ENCODE measurements at regions not wholly inside any gene's neighbourhood (a gene's known extent, or its start where the extent isn't known, plus 50 kb on each side); places are given as distances from the start of the nearest gene placed in this dataset.

DNA sequence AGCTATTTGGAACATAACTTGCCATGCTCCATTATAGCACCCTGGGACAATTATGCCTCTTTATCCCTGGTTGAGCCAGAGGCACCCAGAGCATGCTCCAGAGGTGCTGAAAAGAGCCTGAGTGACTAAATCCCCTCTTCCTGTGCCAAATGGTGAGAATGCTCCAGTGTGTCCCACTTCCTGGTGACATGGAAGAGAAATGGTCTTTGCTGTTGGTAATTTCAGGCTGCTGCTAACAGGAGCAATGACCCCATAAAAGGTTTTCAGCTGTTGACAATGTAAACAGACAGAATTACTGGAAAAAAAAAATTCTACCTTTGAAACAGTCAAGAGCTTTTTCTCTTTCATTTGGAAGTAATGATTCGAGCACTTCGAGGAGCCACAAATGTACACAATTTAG is 341.8 kb downstream of the FGF9 start:
- WGBS (ENCODE audit: insufficient coverage) = no CpG with 5 or more reads among the region's 2 CpGs

DNA sequence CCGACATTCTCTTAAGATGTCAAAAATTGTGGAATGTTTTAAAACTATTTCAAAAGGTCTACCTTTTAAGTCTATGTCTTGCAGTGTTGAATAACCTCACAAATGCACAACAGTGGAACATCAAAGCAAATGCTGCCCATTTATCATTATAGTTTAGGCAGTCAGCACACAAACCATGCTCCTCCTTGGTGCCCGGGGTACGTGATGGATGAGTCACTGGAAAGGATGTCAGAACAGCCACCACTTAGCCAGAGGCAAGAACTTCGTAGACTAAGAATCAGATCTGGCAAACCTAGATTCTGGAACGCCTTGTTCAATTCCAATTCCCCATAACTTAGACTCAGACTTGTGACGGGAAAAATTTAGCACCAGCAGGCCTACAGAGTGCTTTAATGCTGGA is 343.6 kb downstream of the FGF9 start:
- no peaks in the 10 kb centered on the region for H3K79me2 ChIP-seq (ENCODE audit: control insufficient read depth, insufficient read depth, low read length)
- ChIA-PET POLR2A (no interaction called here), CTCF (no interaction called here)
- no peak overlapping the region for H3K4me3 ChIP-seq (ENCODE audit: control extremely low read depth in 1 of 5, extremely low read depth in 1 of 5, insufficient read depth in 1 of 5, low read depth in 2 of 5, low read length in 4 of 5)
- no peak overlapping the region for H3K27ac Mint-ChIP-seq
- ATAC-seq (ENCODE audit: low read depth) (no peak), DNase-seq (no peak)
- peaks cover 0 to 4% of the 10 kb centered on the region in 2 donors for H3K4me1 ChIP-seq (ENCODE audit: control insufficient read depth in 2 of 2, insufficient read depth in 2 of 2, low read length in 2 of 2)
- TF ChIP-seq, protein P1, sequence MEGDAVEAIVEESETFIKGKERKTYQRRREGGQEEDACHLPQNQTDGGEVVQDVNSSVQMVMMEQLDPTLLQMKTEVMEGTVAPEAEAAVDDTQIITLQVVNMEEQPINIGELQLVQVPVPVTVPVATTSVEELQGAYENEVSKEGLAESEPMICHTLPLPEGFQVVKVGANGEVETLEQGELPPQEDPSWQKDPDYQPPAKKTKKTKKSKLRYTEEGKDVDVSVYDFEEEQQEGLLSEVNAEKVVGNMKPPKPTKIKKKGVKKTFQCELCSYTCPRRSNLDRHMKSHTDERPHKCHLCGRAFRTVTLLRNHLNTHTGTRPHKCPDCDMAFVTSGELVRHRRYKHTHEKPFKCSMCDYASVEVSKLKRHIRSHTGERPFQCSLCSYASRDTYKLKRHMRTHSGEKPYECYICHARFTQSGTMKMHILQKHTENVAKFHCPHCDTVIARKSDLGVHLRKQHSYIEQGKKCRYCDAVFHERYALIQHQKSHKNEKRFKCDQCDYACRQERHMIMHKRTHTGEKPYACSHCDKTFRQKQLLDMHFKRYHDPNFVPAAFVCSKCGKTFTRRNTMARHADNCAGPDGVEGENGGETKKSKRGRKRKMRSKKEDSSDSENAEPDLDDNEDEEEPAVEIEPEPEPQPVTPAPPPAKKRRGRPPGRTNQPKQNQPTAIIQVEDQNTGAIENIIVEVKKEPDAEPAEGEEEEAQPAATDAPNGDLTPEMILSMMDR (IDR thresholded peaks at IDR 0.05) = no peak
- TF ChIP-seq EZH2 (IDR thresholded peaks at IDR 0.05; ENCODE audit: borderline replicate concordance, insufficient read depth, low read depth, low read length, poor library complexity, severe bottlenecking) = no peak
- WGBS (ENCODE audit: insufficient coverage) = 66% methylated on average over 3 of the region's 6 CpGs
- H3K4me3 Mint-ChIP-seq = no peak overlapping the region
- intact Hi-C loops (cut with micrococcal nuclease) = loop anchor here (10.0 kb wide), 1 partner anchor 180 kb away; no protein-coding TSS in a partner anchor
- no peaks in the 10 kb centered on the region for H3K27me3 ChIP-seq (replicated peaks in 1 of 4; ENCODE audit: control extremely low read depth in 1 of 4, control insufficient read depth in 3 of 4, insufficient read depth in 4 of 4, low read length in 3 of 4)
- H3K36me3 ChIP-seq (replicated peaks in 1 of 2; ENCODE audit: control extremely low read depth in 1 of 2, control insufficient read depth in 1 of 2, extremely low read depth in 1 of 2, insufficient read depth in 2 of 2, low read length in 1 of 2) = no peaks in the 10 kb centered on the region
- H2AFZ ChIP-seq (ENCODE audit: insufficient read depth, low read depth, low read length, poor library complexity, severe bottlenecking) = no peak overlapping the region
- H4K20me1 ChIP-seq (ENCODE audit: control insufficient read depth, insufficient read depth, low read length, poor library complexity, severe bottlenecking) = no peaks in the 10 kb centered on the region
- H3K9me3 ChIP-seq (ENCODE audit: control extremely low read depth in 1 of 3, control insufficient read depth in 2 of 3, insufficient read depth in 1 of 3, low read length in 2 of 3) = no peaks in the 10 kb centered on the region
- no peak overlapping the region for H3K9ac ChIP-seq (ENCODE audit: low read length)
- H3K27ac ChIP-seq (ENCODE audit: low read length in 2 of 2) = no peak overlapping the region
- peaks cover 9% of the 10 kb centered on the region for H3K4me1 Mint-ChIP-seq
- H3K4me2 ChIP-seq (replicated peaks; ENCODE audit: low read depth, low read length, poor library complexity, severe bottlenecking) = no peak overlapping the region
- peaks cover 3% of the 10 kb centered on the region for H3K27me3 Mint-ChIP-seq
- H3K9me3 Mint-ChIP-seq (ENCODE audit: insufficient read depth) = no peaks in the 10 kb centered on the region

More for the DNA sequence above, 341.8 kb downstream of the FGF9 start:
- Histone ChIP-seq H3K79me2 (ENCODE audit: control insufficient read depth, insufficient read depth, low read length) (no peaks in the 10 kb centered on the region), H3K27ac (ENCODE audit: low read length in 2 of 2) (no peak overlapping the region), H3K4me3 (ENCODE audit: control extremely low read depth in 1 of 5, extremely low read depth in 1 of 5, insufficient read depth in 1 of 5, low read depth in 2 of 5, low read length in 4 of 5) (no peak overlapping the region), H2AFZ (ENCODE audit: insufficient read depth, low read depth, low read length, poor library complexity, severe bottlenecking) (no peak overlapping the region), H3K27me3 (replicated peaks in 1 of 4; ENCODE audit: control extremely low read depth in 1 of 4, control insufficient read depth in 3 of 4, insufficient read depth in 4 of 4, low read length in 3 of 4) (no peaks in the 10 kb centered on the region), H3K4me2 (replicated peaks; ENCODE audit: low read depth, low read length, poor library complexity, severe bottlenecking) (no peak overlapping the region), H3K36me3 (replicated peaks in 1 of 2; ENCODE audit: control extremely low read depth in 1 of 2, control insufficient read depth in 1 of 2, extremely low read depth in 1 of 2, insufficient read depth in 2 of 2, low read length in 1 of 2) (no peaks in the 10 kb centered on the region), H3K4me1 (ENCODE audit: control insufficient read depth in 2 of 2, insufficient read depth in 2 of 2, low read length in 2 of 2) (peaks cover 0 to 4% of the 10 kb centered on the region in 2 donors), H3K9ac (ENCODE audit: low read length) (no peak overlapping the region), H4K20me1 (ENCODE audit: control insufficient read depth, insufficient read depth, low read length, poor library complexity, severe bottlenecking) (no peaks in the 10 kb centered on the region), H3K9me3 (ENCODE audit: control extremely low read depth in 1 of 3, control insufficient read depth in 2 of 3, insufficient read depth in 1 of 3, low read length in 2 of 3) (no peaks in the 10 kb centered on the region)
- no peak for ATAC-seq (ENCODE audit: low read depth)
- TF ChIP-seq, protein P1 (IDR thresholded peaks at IDR 0.05) = no peak
- TF ChIP-seq EZH2 (IDR thresholded peaks at IDR 0.05; ENCODE audit: borderline replicate concordance, insufficient read depth, low read depth, low read length, poor library complexity, severe bottlenecking) = no peak
- no peaks in the 10 kb centered on the region for H3K9me3 Mint-ChIP-seq (ENCODE audit: insufficient read depth)
- DNase-seq = no peak
- CTCF ChIA-PET = no interaction called here
- intact Hi-C loops (cut with micrococcal nuclease) = loop anchor here (10.0 kb wide), 1 partner anchor 178 kb away; no protein-coding TSS in a partner anchor
- no peak overlapping the region for H3K27ac Mint-ChIP-seq
- peaks cover 6% of the 10 kb centered on the region for H3K4me1 Mint-ChIP-seq
- POLR2A ChIA-PET = no interaction called here
- no peak overlapping the region for H3K4me3 Mint-ChIP-seq
- H3K27me3 Mint-ChIP-seq = peaks cover 3% of the 10 kb centered on the region

All from B cell (primary cell).